Inflammatory macrophage (primary cell): ENCODE measurements at regions not wholly inside any gene's neighbourhood (a gene's known extent, or its start where the extent isn't known, plus 50 kb on each side); places are given as distances from the start of the nearest gene placed in this dataset.

ENCODE experiments used
- DNase-seq, 2 donors: peaks; one replicate each; pipeline ENCODE4 v3.0.0-alpha.2; 2020 to 2022

DNA sequence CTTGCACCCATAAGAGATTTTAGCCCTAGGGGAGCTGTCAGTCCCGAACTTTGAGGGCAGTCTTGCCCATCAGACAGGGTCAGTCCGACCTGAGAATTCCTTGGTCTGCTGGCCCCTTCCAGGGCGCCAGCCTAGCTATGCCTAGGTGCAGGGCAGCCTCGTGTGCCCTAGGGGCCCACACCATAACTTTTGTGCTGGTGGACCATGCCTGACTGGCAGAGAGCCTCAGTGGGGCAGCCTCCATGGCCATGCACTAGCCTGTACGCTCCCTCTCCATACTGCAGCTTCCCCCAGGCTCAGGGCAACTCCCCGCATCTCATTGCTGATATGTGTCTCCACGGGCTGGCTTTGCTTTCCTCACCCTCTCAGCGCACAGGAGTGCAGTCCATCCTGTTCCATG is 835.8 kb upstream of the ALCAM start:
- no peak for DNase-seq

DNA sequence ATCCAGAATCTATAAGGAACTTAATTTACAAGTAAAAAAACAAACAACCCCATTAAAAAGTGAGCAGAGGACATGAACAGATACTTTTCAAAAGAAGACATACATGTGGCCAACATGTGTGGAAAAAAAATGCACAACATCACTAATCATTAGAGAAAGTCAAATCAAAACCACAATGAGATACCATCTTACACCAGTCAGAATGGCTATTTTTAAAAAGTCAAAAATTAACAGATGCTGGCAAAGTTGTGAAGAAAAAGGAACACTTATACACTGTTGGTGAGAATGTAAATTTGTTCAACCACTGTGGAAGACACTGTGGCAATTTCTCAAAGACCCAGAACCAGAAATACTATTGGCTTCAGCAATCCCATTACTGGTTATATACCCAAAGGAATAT is 830.0 kb upstream of the ALCAM start:
- DNase-seq: no peak

DNA sequence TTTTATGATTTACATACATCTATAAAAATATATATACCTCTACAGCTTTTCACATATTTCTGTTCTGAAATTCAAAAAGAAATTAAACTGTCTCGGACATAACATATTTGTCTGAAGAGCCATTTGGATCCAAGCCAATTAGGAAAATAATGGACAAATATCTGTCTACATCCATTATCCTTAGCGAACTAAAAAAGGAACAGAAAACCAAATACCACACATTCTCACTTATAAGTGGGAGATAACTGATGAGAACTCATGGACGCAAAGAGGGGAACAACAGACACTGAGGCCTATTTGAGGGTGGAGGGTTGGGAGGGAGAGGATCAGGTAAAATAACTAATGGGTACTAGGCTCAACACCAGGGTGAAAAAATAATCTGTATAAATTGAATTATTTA is 829.4 kb upstream of the ALCAM start:
- DNase-seq: no peak

DNA sequence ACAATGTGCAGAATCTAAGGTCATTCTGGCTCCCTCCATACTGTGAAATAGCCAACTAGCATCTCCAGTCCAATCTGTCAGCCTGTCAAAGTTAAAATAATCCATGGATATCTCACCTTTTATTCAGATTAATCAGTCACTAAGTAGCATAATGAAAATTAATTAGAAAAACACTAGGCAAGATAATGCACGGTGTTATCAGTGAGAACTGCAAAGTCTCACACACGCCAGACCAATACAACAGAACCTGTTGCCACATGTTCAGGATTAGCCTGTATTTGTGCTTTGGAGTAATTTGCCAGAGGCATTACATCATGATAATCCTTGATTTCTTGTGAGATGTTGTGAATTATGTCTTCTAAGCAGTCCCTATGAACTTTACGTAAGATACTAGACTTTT is 820.4 kb upstream of the ALCAM start:
- no peak for DNase-seq

DNA sequence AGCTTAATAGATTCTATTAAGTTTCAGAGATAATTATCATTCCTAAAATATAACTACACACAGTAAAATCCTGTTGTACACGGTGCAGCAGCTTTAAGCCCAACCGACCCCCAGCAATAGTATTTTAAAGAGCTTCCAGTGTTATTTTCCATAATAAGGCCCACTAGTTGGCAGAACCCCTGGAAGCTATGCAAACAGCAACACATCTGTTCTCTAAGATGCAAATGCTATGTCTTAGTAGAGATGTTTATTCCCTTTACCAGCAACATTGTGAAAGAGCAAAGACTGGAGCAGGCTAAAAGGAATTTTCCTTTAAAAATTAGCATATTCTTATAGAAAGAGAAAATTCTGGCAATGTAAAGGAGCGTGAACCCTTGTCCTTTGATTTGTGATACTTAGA is 819.7 kb upstream of the ALCAM start:
- DNase-seq: no peak

DNA sequence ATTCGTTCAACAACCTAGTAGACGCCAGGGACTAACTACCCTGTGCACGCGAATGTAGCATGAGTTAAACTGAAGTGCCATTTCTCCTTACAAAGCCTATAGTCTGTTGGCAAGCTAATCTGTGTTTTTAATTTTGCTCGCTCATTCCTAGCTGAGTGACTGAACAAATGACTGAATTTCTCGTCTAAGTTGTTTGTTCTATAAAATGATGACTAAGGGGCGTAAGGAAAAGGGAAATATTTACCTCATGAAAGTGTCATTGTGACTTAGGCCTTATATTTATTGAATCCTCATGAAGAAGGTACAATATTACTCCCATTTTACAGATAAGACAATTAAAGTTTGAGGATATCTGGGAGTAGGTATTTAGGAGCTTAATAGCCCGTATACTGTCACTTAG is 818.3 kb upstream of the ALCAM start:
- DNase-seq: no peak

DNA sequence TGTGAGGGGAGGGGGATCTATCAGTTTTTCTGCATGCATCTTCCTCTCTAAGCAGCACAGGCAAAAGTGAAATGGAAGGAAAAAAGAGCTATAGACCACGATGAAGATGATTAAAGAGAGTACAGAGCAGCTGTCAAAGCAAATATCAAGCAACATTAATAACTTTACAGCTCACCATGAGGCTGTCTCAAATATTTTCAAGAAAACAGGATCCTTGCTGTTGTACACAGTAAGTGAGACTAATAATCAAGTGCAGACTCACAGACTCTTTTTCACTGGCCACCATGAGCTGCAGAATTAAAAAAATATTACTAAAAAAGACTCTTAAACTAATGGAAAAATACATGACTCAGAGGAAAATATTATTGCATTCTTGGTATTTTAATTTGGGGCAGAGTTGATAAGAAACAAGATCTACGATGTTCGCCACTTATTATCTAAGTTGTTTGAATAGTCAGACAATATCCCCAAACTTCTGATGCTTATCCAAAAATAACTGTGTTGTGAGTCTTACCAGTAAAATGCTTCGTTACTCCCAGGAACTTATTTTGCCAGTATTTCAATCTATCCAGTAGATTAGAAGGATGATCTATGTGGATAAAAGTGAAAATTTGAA is 817.5 kb upstream of the ALCAM start:
- no peak for DNase-seq

DNA sequence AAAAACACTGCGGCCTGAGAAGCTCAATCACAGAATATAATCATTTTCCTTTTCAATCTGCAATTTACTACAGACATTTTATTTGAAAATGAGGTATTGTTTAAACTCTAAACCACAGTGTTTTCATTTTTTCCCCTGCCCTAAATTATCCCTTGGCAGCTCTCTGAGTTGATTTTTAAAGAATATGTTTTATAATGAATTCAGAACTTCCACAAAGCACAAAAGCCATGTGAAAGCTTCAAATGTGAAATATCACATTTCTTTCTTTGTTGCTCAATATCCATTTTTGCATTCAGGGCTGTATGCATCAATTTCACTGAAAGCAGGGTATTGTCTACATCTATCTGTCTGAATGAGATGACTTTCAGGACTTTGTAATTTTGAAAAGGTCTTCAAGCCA is 813.6 kb upstream of the ALCAM start:
- no peak for DNase-seq

DNA sequence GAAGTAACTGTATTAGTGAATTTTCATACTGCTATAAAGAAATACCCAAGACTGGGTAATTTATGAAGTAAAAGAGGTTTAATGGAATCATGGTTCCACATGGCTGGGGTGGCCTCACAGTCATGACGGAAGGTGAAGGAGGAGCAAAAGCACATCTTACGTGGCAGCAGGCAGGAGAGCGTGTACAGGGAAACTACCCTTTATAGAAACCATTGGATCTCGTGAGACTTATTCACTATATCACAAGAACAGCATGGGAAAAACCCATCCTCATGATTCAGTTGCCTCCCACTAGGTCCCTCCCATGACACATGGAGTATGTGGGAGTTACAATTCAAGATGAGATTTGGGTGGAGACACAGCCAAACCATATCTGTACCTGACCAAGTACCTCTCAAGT is 812.3 kb upstream of the ALCAM start:
- DNase-seq: no peak

DNA sequence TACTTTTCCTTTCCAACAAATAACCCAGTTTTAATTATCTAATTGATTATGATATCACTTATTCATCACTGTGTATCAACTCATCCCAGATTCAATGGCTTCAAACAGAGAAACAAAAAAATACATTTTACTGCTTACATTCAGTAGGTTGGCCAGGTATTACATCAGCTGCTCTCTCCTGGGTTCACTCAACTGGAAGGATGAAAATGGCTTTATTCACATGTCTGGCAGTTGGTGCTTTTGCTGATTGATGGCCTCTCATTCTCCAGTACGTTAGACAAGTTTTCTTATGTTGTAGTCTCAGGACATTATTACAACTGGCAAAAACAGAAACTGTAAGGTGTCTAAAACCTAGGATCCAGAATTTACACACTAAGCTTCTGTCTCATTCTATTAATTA is 811.0 kb upstream of the ALCAM start:
- no peak for DNase-seq

DNA sequence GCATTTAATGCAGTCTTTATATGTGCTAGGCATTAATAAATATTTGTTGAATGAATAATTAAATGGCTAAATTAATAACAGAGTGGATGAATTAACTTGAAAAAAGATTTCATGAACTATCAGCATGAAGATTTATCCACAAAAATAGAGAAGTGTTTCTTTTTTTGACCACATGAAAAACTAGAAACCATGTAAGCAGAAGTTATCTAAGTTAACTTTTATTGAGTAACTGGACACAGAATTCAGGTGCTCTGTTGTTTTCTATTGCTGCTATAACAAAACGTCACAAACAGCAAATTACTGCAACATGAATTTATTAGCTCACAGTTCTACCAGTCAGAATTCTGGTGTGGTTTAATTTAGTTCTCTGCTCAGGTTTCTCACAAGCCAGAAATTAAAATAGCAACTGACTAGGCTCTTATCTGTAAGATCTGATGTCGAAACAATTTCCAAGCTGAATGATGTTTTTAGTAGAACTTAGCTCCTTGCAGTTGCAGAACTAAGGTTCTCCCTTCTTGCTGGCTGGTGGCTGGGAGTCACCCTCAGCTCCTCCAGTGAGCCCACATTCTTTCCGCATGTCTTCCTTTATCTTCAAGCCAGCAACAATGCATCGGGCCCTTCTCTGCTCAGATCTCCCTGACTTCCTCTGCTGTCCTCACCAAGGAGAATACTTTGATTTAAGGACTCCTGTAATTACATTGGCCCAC is 810.2 kb upstream of the ALCAM start:
- peak; percentile 12 to 13 for DNase-seq

DNA sequence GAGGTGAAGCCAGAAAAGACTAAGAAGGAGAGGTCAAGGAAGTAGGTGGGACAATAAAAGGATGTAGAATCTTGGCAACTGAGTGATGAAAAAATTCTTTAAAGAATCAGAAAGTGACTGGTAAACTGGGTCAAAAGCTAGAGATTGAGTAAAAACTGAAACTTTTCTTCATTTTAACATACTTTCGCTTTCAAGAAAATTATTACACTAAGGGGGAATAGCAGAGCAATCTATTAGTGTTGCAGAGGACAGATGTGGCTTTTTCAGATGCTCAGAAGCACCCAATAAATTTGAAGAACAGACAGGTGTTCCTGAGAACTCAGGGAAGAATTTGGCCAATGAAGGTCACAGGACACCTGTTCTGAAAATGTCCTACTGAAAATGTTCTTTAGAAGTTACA is 805.4 kb upstream of the ALCAM start:
- DNase-seq: no peak

DNA sequence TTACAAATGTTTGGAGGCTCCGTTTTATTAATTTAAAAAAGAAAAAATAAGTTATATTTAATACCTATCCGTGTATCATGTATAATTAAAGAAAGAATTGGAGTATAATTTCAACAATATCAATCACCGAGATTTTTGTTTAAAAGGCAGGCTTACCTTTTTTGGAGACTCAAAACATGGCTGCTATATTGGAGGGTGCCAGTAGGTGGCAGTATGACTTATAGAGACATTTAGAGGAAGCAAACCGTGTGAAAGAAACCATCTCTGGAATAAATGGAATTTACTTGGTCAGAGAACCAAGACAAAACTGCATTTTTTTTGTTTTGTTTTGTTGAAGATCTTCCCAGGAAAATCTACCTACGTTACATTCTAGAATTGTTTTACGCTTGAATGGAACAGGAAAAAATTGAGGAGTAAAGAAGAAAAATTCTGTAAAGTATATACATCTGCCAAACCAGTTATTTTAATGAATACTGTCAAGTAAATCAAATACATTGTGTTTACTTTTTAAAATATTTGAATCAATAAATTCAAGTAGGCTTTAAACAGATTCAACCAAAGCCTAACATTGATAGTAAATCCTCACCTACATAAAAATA is 802.6 kb upstream of the ALCAM start:
- DNase-seq: peak; percentile 68 to 73

DNA sequence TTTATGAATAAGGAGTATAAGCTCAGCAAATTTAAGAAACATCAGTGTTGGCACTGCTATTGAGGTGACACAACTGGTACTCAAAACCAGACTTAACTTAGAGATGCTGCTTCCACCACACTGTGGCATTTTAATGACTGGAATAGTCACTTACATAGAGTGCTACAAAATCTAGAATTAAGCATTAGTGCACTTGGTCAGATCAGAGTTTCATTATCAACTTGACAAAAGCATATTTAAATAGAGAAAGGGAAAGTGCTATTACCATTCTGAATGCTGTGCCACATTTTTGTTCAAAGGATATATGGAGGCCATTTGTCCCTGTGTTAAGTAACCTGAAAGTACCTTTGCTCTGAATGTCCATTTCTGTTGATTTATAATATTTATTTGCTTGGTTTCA is 800.7 kb upstream of the ALCAM start:
- DNase-seq: no peak

DNA sequence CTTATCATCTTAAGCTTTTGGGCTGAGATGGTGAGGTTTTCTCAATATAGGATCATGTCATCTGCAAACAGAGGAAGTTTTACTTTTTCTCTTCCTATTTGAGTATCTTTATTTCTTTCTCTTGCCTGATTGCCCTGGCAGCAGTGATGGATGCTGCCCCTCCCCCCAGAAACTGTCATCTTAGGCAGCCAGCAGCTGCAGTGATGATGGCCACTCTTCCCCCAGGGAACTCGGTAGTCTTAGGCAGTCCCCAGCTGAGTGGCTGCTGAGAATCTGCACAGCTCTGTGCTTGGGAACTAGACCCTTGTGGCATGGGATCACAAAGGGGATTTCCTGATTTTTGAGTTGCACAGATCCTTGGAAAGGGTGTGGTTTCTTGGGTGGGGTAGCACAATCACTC is 791.1 kb upstream of the ALCAM start:
- DNase-seq: no peak

DNA sequence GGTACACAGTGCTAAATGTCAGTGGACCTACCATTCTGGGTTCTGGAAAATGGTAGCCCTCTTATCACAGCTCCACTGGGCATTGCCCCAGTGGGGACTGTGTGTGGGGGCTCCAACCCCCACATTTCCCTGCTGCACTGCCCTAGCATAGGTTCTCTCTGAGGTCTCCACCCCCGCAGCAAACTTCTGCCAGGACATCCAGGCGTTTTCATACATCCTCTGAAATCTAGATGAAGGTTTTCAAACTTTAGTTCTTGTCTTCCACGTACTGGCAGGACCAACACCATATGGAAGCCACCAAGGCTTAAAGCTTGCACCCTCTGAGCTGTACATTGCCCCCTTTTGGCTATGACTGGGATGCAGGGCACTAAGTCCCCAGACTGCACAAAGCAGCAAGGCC is 788.2 kb upstream of the ALCAM start:
- DNase-seq: no peak

DNA sequence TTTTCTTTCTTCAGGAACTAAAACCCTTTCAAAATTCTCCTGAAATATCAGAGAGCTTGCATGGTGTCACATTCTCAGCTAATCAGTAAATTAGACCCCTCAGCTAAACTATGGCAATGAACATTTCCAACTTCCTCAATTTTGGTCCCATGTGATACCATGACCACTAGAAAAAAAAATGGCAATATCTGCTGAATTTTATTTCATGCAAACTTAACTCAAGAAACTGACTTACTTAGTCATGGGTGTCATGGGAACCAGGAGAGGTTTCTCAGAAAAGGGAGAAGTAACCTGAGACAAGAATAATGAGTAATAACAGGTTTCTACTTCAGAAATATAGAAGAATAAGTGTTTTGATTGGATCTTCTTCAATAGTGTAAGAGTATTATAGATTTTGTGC is 784.6 kb upstream of the ALCAM start:
- DNase-seq: no peak

DNA sequence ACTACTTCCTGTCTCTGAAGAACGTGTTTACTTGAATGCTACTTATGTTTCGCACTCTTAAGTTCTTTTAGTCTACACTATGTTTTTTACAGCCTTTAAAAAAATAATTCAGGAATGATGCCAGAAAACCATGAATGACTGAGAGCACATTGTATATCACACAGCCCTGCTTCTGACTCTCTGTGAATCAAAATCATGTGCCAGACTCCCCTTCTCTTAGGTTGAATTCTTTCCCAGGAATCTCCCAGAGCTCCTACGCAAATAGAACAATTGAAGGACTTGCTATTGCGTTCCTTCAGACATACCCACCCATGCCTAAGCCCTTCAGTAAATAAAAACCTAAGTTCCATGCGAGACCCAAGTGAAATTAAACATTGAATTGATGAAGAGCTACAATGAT is 782.0 kb upstream of the ALCAM start:
- DNase-seq: no peak

DNA sequence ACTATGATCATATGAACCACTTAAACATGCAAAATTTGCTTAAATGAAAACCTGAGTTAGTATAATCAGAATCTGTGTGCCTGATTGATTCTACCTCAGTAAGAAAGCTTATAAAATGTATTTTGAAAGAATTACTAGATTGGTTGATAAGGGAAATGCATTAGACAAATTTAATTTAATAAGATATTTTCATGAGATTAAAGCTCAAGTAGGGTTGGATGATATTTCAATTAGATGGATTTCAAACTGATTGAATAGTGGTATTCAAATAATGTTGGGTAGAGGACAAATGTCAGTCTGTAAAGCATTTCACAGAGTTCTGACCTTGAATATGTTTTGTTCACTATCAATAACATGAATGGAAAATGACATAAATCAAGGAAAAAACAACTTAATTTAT is 780.4 kb upstream of the ALCAM start:
- no peak for DNase-seq

DNA sequence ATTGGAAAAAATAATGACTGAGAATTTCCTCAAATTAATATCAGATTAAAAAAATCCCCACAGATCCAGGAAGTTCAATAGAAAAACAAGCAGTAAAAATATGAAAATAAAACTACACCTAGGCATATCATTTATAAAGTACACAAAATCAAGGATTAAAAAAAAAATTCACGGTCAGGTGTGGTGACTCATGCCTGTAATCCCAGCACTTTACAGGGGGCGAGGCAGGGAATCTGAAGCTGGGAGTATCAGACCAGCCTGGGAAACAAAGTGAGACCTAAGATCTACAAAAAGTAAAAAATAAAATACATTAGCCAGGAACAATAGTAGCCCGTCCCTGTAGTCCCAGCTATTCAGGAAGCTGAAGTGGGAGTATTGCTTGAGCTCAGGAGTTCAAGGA is 778.3 kb upstream of the ALCAM start:
- no peak for DNase-seq

DNA sequence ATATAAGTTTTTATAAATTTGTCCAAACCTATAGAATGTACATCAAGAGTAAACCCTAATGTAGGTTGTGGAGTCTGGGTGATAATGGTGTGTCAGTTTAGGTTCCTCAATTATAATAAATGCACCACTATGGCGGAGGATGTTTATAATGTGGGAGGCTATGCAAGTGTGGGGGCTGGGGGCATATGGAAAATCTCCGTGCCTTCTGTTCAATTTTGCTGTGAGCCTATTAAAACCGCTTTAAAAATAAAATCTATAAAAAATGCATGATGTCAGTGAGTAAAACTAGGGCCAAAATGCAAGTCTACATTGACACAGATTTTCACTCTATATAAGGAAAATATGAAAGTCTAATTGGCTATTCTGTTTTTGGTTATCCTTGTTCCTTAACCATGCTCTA is 774.9 kb upstream of the ALCAM start:
- DNase-seq: no peak

DNA sequence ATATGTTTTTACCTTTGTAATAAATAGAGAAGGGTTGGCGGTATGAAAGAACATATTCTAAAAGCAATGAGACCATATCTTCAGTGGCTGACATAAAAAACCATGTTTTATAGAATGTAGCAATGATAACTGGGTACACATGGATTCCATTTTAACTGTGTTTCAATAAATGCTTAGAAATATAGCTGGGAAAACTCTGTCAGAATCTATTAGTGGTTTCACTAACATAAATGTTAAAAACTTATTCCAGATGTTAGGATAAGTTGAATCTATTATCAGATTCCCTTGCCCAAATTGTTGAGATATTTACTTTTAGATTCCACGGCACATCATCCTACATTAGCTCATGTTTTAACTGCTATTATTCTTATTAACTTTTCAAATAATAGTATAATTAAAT is 772.2 kb upstream of the ALCAM start:
- no peak for DNase-seq

DNA sequence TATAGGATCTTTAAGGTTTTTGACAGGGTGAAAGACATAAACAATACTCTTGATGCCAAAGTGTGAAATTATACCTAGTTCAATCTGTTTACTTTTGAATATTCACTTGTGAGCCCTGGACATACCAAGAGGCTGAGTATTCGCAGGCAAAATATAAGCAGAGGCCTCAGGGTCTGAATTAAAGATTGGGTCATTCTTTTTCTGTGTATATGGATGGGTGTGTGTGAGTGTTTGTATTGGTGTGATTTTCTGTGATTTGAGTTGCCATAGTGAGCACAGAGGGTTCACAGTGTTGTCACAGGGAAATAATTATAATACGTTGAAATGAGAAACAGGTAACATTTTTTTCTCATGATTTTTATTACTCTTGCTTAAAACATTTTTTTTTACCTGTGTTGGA is 770.7 kb upstream of the ALCAM start:
- DNase-seq: no peak

DNA sequence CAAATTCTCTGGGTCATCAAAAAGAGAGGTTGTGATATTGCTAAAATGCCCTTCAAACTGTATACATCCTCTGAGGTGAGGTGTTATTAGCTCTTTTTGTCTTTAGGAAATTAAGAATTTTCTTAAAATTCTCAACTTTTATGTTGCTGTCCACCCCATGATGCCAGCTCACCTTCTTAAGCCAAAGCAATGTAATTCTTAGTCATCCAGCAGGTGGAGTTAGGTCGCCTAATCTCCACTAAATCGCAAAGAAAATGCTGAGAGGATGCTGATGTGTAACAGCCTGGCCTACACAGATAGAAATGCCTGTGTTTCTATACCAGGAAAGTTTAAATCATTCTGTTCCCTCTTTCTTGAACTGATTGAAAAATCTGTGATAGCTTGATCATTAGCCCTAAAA is 770.2 kb upstream of the ALCAM start:
- DNase-seq: peak; percentile 30 to 38
